Mesendoderm (in vitro differentiated cells): ENCODE measurements at regions not wholly inside any gene's neighbourhood (a gene's known extent, or its start where the extent isn't known, plus 50 kb on each side); places are given as distances from the start of the nearest gene placed in this dataset.
A peak's percentile ranks its signal among the peaks of the same experiment; 100 is the strongest.

Source experiments
- DNase-seq: peaks from one replicate; pipeline ENCODE4 v3.0.0; 2013
- H2AK5ac ChIP-seq: 2 replicates; pipeline ENCODE4 v1.6.1; 2013; ENCODE audit warnings: low read length, inconsistent platforms
- H2BK120ac ChIP-seq: 2 replicates; pipeline ENCODE4 v1.6.1; 2013; ENCODE audit warnings: low read depth, mild to moderate bottlenecking, low read length, moderate library complexity, mixed read lengths
- H2BK15ac ChIP-seq: replicated peaks from 2 replicates; pipeline ENCODE4 v1.6.1; 2013; ENCODE audit warnings: low read depth, mild to moderate bottlenecking, moderate library complexity
- H2BK5ac ChIP-seq: 2 replicates; pipeline ENCODE4 v1.6.1; 2013; ENCODE audit warnings: low read length, inconsistent platforms
- H3K18ac ChIP-seq: 2 replicates; pipeline ENCODE4 v1.6.1; 2013; ENCODE audit warnings: mild to moderate bottlenecking, low read length, mixed read lengths
- H3K23ac ChIP-seq: one replicate; pipeline ENCODE4 v1.6.1; 2013; ENCODE audit warnings: low read length
- H3K27ac ChIP-seq: 2 replicates; pipeline ENCODE4 v1.5.1; 2013; ENCODE audit warnings: low read depth, mild to moderate bottlenecking, inconsistent platforms, low read length, moderate library complexity
- H3K27me3 ChIP-seq: 2 replicates; pipeline ENCODE4 v1.6.1; 2013; ENCODE audit warnings: low read length, control low read depth, mild to moderate bottlenecking, inconsistent platforms; ENCODE audit not compliant: insufficient read depth, poor library complexity
- H3K36me3 ChIP-seq: 2 replicates; pipeline ENCODE4 v1.6.1; 2013; ENCODE audit warnings: low read length, inconsistent platforms; ENCODE audit not compliant: control insufficient read depth, insufficient read depth
- H3K4ac ChIP-seq: one replicate; pipeline ENCODE4 v1.6.1; 2013; ENCODE audit warnings: low read depth, mild to moderate bottlenecking, low read length, moderate library complexity
- H3K4me1 ChIP-seq: 2 replicates; pipeline ENCODE4 v1.6.1; 2013; ENCODE audit warnings: low read depth, low read length, inconsistent platforms; ENCODE audit not compliant: control insufficient read depth
- H3K4me2 ChIP-seq: 2 replicates; pipeline ENCODE4 v1.6.1; 2013; ENCODE audit warnings: low read length
- H3K4me3 ChIP-seq: 2 replicates; pipeline ENCODE4 v1.5.1; 2013; ENCODE audit warnings: mild to moderate bottlenecking, low read length
- H3K56ac ChIP-seq: one replicate; pipeline ENCODE4 v1.6.1; 2013; ENCODE audit warnings: low read length
- H3K79me1 ChIP-seq: 2 replicates; pipeline ENCODE4 v1.6.1; 2013; ENCODE audit warnings: low read length, inconsistent platforms
- H3K79me2 ChIP-seq: 2 replicates; pipeline ENCODE4 v1.6.1; 2013; ENCODE audit warnings: mild to moderate bottlenecking, low read length; ENCODE audit not compliant: control insufficient read depth, insufficient read depth
- H3K9ac ChIP-seq: 2 replicates; pipeline ENCODE4 v1.6.1; 2013; ENCODE audit warnings: low read length, inconsistent platforms
- H4K5ac ChIP-seq: one replicate; pipeline ENCODE4 v1.6.1; 2013; ENCODE audit warnings: low read length
- H4K8ac ChIP-seq: one replicate; pipeline ENCODE4 v1.6.1; 2013; ENCODE audit warnings: low read depth, mild to moderate bottlenecking, control low read depth, low read length, moderate library complexity
- WGBS: extraction: QIAGEN DNeasy Blood & Tissue Kit; methylation state at CpG from one replicate; pipeline ENCODE4 v1.1.7; 2013; ENCODE audit warnings: low lambda C conversion rate, missing lambda C conversion rate; ENCODE audit not compliant: insufficient coverage; ENCODE audit errors: extremely low coverage; 5-methylcytosine and 5-hydroxymethylcytosine counted together

GRCh38 chr16:79534143-79534542 lies 66.4 kb downstream of the MAF start:
- Histone ChIP-seq H3K27me3 (no peaks in the 10 kb centered on the region), H2AK5ac (no peak overlapping the region), H3K79me1 (no peaks in the 10 kb centered on the region), H2BK15ac (no peak overlapping the region), H3K4me3 (no peak overlapping the region), H4K8ac (no peak overlapping the region), H3K79me2 (no peaks in the 10 kb centered on the region), H3K27ac (no peak overlapping the region), H3K4ac (no peak overlapping the region), H3K36me3 (no peaks in the 10 kb centered on the region), H2BK5ac (no peak overlapping the region), H4K5ac (no peak overlapping the region), H3K4me1 (no peaks in the 10 kb centered on the region), H3K23ac (no peak overlapping the region), H3K9ac (no peak overlapping the region), H3K56ac (no peak overlapping the region), H2BK120ac (no peak overlapping the region), H3K4me2 (no peak overlapping the region), H3K18ac (no peak overlapping the region)
- no CpG with 5 or more reads among the region's 3 CpGs for WGBS
- no peak for DNase-seq

GRCh38 chr16:79533292-79533691 lies 67.2 kb downstream of the MAF start:
- Histone ChIP-seq H4K5ac (no peak overlapping the region), H3K9ac (no peak overlapping the region), H4K8ac (no peak overlapping the region), H3K27me3 (no peaks in the 10 kb centered on the region), H2BK120ac (no peak overlapping the region), H2BK15ac (no peak overlapping the region), H3K27ac (no peak overlapping the region), H2BK5ac (no peak overlapping the region), H3K4me2 (no peak overlapping the region), H3K79me2 (no peaks in the 10 kb centered on the region), H3K79me1 (no peaks in the 10 kb centered on the region), H3K23ac (no peak overlapping the region), H3K4me3 (no peak overlapping the region), H3K36me3 (no peaks in the 10 kb centered on the region), H3K4ac (no peak overlapping the region), H3K56ac (no peak overlapping the region), H3K18ac (no peak overlapping the region), H2AK5ac (no peak overlapping the region), H3K4me1 (no peaks in the 10 kb centered on the region)
- DNase-seq = no peak
- no CpG with 5 or more reads among the region's 3 CpGs for WGBS

- no peak overlapping the region for H2AK5ac ChIP-seq
- H3K27me3 ChIP-seq = no peaks in the 10 kb centered on the region
- no peak overlapping the region for H3K9ac ChIP-seq
- DNase-seq = no peak
- no peaks in the 10 kb centered on the region for H3K4me1 ChIP-seq
- no peak overlapping the region for H3K27ac ChIP-seq
- H3K4me3 ChIP-seq = no peak overlapping the region
- H2BK120ac ChIP-seq = no peak overlapping the region
- H3K56ac ChIP-seq = no peak overlapping the region
- H3K4me2 ChIP-seq = no peak overlapping the region
- H3K23ac ChIP-seq = no peak overlapping the region
- H3K79me2 ChIP-seq = no peaks in the 10 kb centered on the region
- no peak overlapping the region for H3K18ac ChIP-seq
- no CpG with 5 or more reads among the region's 5 CpGs for WGBS
- H3K79me1 ChIP-seq = no peaks in the 10 kb centered on the region
- no peak overlapping the region for H4K5ac ChIP-seq
- H2BK5ac ChIP-seq = no peak overlapping the region
- H3K36me3 ChIP-seq = no peaks in the 10 kb centered on the region
- no peak overlapping the region for H4K8ac ChIP-seq
- H2BK15ac ChIP-seq = no peak overlapping the region
- H3K4ac ChIP-seq = no peak overlapping the region
Observed at GRCh38 chr16:79532785-79533184, 67.8 kb downstream of the MAF start.

- Histone ChIP-seq H3K4me3 (no peak overlapping the region), H3K4ac (no peak overlapping the region), H3K27me3 (no peaks in the 10 kb centered on the region)
Observed at GRCh38 chr16:79532273-79532672, 68.3 kb downstream of the MAF start.

GRCh38 chr16:79528338-79528737 lies 72.2 kb downstream of the MAF start:
- H3K4me3 ChIP-seq = no peak overlapping the region

More at GRCh38 chr16:79532273-79532672, 68.3 kb downstream of the MAF start:
- Histone ChIP-seq H3K18ac (no peak overlapping the region), H3K79me2 (no peaks in the 10 kb centered on the region), H4K8ac (no peak overlapping the region), H3K9ac (no peak overlapping the region), H3K36me3 (no peaks in the 10 kb centered on the region), H3K4me2 (no peak overlapping the region), H2BK15ac (no peak overlapping the region), H2BK120ac (no peak overlapping the region), H3K4me1 (no peaks in the 10 kb centered on the region), H3K27ac (no peak overlapping the region), H2AK5ac (no peak overlapping the region), H4K5ac (no peak overlapping the region), H2BK5ac (no peak overlapping the region), H3K79me1 (no peaks in the 10 kb centered on the region), H3K23ac (no peak overlapping the region), H3K56ac (no peak overlapping the region)
- WGBS = no CpG with 5 or more reads among the region's 4 CpGs
- no peak for DNase-seq

GRCh38 chr16:79523971-79524370 lies 76.6 kb downstream of the MAF start:
- H3K36me3 ChIP-seq = no peaks in the 10 kb centered on the region
- no peak overlapping the region for H2BK15ac ChIP-seq
- peak; percentile 57 for DNase-seq
- no peaks in the 10 kb centered on the region for H3K79me1 ChIP-seq
- WGBS = no CpG with 5 or more reads among the region's 9 CpGs
- no peak overlapping the region for H3K23ac ChIP-seq
- no peak overlapping the region for H3K56ac ChIP-seq
- no peak overlapping the region for H3K27ac ChIP-seq
- H3K4me2 ChIP-seq = no peak overlapping the region
- no peak overlapping the region for H3K4me3 ChIP-seq
- H4K8ac ChIP-seq = no peak overlapping the region
- no peaks in the 10 kb centered on the region for H3K27me3 ChIP-seq
- no peaks in the 10 kb centered on the region for H3K4me1 ChIP-seq
- no peak overlapping the region for H3K9ac ChIP-seq
- H3K79me2 ChIP-seq = no peaks in the 10 kb centered on the region
- no peak overlapping the region for H3K18ac ChIP-seq
- no peak overlapping the region for H2AK5ac ChIP-seq
- no peak overlapping the region for H2BK120ac ChIP-seq
- H4K5ac ChIP-seq = no peak overlapping the region
- no peak overlapping the region for H2BK5ac ChIP-seq
- H3K4ac ChIP-seq = no peak overlapping the region

More at GRCh38 chr16:79528338-79528737, 72.2 kb downstream of the MAF start:
- Histone ChIP-seq H2BK120ac (no peak overlapping the region), H2AK5ac (no peak overlapping the region), H2BK5ac (no peak overlapping the region), H2BK15ac (no peak overlapping the region), H3K4me2 (no peak overlapping the region), H3K9ac (no peak overlapping the region), H4K5ac (no peak overlapping the region), H3K56ac (no peak overlapping the region), H3K27me3 (no peaks in the 10 kb centered on the region), H3K18ac (no peak overlapping the region), H3K36me3 (no peaks in the 10 kb centered on the region), H3K4me1 (no peaks in the 10 kb centered on the region), H4K8ac (no peak overlapping the region), H3K79me1 (no peaks in the 10 kb centered on the region), H3K23ac (no peak overlapping the region), H3K27ac (no peak overlapping the region), H3K4ac (no peak overlapping the region), H3K79me2 (no peaks in the 10 kb centered on the region)
- DNase-seq = no peak
- WGBS = no CpG with 5 or more reads among the region's 2 CpGs
